ENCODE measurements at regions not wholly inside any gene's neighbourhood (a gene's known extent, or its start where the extent isn't known, plus 50 kb on each side); places are given as distances from the start of the nearest gene placed in this dataset.
"Not testable (repeated sequence)": the region's sequence is repeated elsewhere in the genome, so short reads cannot be mapped to it uniquely, and the experiment has no call there.

DNA sequence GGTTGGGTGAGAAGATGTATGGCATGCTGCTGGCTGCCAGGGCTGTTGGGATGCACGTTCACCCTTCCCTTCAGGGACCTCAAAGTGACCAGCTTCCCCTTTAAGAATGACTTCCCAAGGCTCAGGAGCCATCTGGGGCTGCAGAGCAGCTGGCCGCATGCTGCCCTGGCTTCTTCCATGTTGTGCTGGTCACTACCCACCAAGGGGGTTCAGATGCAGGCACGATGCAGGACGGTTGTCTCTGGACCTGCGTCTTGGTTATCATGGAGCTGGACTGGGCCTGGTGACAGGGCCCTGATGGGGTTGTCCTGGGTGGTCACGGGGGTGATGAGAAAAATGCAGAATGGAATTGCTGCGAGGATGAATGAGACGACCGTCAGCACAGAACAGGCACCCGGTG, 297.8 kb downstream of the POTED start:
- DNase-seq = not testable (repeated sequence)

DNA sequence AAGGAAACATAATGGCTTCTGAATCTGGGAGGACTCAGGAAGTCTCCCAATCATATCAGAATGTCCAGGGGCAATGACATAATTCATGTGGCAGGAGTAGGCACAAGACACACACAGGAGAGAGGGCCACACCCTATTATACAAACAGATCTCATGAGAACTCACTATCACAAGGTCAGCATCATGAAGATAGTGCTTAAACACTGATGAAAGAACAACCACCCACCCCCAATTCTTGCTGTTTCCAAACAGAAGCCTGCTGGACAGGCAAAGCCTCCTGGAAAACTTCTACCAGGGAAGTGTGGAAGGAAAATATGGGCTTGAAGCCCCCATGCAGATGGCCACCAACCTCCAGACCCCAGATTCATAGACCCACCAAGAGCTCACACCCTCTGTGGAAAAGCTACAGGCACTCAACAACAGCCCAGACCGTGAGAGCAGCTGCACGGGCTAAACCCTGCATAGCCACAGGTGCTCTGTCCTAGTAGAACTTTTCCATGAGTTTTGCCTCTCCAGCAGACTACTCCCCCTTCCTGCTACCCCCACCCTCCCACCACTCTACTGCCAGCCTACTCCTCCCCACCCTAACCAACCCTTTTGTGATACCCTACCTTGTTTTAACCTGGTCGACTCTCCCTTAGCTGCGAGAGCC, 287.1 kb downstream of the POTED start:
- DNase-seq = not testable (repeated sequence)

DNA sequence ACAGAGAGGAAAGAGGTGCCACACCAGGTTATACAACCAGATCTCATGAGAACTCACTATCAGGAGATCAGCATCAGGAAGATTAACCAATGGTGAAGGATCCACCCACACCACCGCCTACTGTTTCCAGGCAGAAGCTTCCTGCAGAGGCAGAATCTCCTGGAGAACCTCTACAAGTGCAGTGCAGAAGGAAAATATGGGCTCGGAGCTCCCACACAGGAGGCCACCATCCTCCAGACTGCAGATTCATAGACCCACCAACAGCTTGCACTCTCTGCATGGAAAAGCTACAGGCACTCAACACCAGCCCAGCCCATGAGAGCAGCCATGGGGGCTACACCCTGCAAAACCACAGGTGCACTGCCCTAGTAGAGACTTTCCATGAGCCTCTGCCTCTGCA, 284.0 kb downstream of the POTED start:
- not testable (repeated sequence) for DNase-seq

DNA sequence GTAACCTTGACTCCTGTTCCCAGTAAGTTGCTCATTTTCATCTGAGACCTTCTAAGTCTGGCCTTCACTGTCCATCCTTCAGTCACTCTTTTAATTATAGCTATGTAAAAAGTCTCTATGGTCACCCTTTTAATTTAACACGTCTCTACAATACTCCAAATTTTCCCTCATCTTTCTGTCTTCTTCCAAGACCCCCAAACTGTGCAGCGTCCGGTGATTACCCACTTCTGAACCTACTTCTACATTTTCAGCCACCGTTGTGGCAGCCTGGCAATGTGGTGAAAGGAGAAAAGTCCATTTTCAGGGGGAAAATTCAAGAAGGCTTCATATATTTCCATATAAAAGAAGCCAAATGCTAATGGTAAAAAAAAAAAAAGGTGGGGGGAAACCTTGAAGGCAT, 283.4 kb downstream of the POTED start:
- DNase-seq = not testable (repeated sequence)

DNA sequence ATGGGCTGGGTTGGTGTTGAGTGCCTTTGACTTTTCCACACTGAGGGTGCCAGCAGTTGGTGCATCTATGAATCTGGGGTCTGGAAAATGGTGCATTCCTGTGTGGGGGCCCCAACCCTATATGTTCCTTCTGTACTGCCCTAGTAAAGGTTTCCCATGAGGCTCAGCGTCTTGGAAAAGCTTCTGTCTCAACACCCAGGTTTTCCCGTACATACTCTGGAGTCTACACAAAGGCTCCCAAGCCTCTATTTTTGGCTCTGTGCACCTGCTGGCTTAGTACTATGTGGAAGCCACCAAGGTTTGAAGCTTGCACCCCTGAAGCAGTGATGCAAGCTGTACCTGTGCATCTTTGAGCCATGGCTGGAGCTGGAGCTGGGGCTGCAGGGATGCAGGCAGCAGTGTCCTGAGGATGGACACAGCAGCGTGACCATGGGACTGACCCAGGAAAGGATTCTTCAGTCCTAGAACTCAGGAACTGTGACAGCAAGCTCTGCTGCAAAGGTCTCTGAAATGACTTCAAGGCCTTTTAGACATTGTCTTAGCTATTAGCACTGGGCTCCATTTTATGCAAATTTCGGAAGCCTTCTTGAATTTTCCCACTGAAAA, 282.7 kb downstream of the POTED start:
- not testable (repeated sequence) for DNase-seq

DNA sequence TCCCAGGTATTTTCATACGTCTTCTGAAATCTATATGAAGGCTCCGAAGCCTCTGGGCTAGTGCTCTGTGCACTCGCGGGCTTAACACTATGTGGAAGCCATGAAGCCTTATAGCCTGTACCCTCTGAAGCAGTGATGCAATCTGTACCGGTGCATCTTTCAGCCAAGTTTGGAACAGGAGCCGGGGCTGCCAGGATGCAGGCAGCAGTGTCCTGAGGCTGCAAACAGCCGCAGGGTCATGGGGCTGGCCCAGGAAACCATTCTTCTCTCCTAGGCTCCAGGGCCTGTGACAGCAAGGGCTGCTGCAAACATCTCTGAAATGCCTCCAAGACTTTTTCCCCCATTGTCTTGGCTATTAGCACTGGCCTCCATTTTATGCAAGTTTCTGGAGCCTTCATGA, 279.6 kb downstream of the POTED start:
- not testable (repeated sequence) for DNase-seq

DNA sequence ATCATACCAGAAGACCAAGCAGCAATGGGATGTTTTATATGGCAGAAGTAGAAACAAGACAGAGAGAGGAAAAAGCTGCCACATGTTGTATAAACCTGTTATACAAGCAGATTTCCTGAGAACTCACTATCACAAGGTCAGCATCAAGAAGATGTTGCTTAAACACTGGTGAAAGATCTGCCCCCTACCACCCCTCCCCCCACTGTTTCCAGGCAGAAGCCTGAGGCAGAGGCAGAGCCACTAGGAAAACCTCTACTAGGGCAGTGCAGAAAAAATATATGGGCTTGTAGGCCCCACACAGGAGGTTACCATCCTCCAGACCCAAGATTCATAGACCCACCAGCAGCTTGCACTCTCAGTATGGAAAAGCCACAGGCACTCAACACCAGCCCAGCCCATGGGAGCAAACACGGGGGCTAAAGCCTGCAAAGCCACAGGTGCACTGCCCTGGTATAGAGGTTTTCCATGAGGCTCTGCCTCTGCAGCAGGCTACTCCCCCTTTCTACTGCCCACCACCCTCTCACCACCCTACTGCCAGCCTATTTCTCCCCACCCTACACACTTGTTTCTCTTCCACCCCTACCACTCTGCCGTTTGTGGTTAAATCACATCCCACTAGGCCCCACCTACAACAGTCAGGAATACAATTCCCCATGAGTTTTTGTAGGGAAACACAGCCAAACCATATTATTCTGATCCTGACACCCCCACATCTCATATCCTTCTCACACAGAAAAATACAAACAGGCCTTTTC, 274.2 kb downstream of the POTED start:
- not testable (repeated sequence) for DNase-seq

DNA sequence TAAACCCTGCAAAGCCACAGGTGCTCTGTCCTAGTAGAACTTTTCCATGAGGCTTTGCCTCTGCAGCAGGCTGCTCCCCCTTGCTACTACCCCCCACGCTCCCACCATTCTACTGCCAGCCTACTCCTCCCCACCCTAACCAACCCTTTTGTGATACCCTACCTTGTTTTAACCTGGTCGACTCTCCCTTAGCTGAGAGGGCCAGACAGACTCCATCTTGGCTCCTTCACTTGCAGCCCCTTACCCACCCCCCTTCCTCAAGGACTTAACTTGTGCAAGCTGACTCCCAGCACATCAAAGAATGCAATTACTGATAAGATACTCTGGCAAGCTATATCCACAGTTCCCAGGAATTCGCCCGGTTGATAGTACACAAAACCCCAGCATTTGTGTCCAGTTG, 267.9 kb downstream of the POTED start:
- not testable (repeated sequence) for DNase-seq

DNA sequence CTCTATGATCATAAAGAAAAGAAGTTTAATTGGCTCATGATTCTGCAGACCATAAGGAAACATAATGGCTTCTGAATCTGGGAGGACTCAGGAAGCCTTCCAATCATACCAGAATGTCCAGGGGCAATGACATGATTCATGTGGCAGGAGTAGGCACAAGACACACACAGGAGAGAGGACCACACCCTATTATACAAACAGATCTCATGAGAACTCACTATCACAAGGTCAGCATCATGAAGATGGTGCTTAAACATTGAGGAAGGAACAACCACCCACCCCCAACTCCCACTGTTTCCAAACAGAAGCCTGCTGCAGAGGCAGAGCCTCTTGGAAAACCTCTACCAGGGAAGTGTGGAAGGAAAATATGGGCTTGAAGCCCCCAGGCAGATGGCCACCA, 267.4 kb downstream of the POTED start:
- DNase-seq = not testable (repeated sequence)

DNA sequence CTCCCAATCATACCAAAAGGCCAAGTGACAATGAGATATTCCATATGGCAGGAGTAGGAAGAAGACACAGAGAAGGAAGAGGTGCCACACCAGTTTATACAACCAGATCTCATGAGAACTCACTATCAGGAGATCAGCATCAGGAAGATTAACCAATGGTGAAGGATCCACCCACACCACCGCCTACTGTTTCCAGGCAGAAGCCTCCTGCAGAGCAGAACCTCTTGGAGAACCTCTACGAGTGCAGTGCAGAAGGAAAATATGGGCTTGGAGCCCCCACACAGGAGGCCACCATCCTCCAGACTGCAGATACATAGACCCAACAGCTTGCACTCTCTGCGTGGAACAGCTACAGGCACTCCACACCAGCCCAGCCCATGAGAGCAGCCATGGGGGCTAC, 264.4 kb downstream of the POTED start:
- DNase-seq = not testable (repeated sequence)

DNA sequence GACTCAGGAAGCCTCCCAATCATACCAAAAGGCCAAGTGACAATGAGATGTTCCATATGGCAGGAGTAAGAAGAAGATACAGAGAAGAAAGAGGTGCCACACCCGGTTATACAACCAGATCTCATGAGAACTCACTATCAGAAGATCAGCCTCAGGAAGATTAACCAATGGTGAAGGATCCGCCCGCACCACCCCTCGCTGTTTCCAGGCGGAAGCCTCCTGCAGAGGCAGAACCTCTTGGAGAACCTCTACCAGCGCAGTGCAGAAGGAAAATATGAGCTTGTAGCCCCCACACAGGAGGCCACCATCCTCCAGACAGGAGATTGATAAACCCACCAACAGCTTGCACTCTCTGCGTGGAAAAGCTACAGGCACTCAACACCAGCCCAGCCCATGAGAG, 245.1 kb downstream of the POTED start:
- no peak for DNase-seq

DNA sequence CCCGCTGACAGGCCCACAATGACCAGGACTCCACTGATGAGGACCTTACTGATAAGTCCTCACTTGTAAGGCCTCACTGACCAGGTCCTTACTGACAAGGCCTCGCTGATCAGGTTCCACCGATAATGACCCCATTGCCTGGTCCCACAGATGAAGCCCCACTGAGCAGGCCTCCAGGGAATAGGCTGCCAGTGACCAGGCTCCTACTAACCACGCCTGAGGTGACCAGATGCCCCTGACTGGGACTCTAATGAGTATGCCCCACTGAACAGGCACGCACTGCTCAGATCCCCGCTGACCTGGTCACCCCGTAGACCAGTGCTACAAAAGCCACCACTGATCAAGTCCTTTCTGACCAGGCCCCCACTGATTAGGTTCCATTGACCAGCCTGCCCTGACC, 241.2 kb downstream of the POTED start:
- DNase-seq = not testable (repeated sequence)

DNA sequence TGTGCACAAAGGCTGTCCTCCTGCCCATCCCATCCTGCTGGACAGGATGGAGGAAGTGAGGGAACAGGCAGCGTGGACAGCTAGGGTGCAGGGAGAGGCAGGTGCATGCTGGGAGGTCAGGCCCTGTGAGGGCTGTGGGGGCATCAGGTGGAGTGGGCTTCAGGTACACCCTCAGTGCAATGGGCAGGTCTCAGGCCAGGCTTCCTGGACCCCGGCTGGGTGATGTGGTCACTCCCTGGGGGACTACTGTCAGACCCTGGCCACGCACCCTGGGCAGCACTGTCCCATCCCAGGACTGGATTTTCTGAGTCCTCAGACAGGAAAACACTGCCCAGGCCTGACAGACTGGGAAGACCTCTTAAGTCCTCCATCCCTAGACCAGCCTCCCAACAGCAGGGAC, 239.9 kb downstream of the POTED start:
- not testable (repeated sequence) for DNase-seq

DNA sequence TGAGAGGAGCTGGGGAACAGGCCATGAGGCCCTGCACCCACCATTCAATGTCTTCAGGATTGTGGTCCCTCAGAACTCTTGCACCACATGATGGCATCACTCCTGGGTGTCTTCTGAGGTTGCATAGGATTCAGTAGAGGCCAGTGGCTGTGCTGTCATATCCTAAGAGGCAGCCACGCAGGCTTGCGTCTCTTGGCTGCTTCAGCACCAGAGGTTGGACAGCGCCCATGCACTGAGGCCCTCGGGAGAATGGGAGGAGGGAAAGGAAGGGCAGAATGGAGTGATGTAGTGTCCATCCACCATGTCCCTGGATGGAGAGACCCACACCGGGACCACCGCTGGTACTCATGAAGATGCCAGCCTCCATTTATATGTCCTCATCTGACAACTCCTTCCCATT, 237.1 kb downstream of the POTED start:
- not testable (repeated sequence) for DNase-seq

DNA sequence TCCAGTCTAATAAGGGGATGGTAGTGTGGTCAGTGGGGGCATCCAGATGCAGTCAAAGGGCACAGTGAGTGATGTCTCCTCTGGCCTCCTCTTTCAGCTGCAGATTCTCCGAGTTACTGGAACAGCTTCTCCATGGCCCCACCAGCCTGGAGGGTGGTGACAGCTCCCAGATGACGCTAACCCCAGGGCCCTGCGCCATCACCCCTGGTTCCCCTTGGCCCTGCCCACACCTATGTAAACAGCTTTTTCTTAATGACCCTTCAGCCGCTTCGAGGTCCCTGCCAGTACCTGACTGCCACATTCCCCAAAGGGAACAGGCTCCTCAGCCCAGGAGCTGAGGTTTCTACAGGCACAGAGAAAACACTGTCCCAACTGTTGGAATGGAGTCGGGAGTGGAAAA, 235.0 kb downstream of the POTED start:
- DNase-seq = not testable (repeated sequence)

DNA sequence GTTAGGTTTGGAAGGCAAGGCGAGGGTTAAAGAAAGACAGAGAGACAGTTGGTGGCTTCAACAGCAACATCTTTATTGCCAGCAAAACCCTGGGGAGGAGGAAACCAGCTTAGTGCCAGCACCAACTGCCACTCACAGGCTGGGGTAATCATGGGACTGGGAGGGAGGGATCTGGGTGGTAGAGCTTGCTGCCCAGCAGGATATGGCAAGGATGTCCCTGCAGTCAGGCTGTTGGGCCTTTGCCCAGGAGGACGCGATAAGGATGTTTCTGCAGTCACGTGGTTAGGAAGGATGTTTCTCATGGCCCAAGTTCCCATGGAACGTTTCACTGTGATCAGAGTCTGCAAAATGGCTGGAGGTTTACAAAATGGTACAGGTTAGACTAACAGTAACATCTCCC, 233.5 kb downstream of the POTED start:
- not testable (repeated sequence) for DNase-seq

DNA sequence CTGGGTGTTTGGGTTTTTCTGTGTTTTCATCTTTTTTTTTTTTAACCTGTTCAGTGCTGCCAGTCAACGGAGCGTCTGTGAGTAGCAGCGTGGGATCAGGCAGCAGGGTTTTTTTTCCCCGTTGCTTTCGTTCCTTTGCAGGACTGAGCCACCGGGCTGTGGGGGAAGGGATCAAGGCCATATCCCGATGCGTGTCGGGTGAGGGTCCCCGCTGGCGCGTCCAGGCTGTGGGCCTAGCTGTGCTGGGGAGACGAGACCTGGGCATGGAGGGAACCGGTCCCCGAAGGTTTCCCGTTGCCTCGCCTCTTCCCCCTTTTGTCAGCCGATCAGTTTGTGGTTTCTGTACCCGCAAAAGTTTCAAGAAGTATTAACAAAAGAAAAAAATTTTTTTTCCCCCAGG, 218.1 kb downstream of the POTED start:
- not testable (repeated sequence) for DNase-seq

DNA sequence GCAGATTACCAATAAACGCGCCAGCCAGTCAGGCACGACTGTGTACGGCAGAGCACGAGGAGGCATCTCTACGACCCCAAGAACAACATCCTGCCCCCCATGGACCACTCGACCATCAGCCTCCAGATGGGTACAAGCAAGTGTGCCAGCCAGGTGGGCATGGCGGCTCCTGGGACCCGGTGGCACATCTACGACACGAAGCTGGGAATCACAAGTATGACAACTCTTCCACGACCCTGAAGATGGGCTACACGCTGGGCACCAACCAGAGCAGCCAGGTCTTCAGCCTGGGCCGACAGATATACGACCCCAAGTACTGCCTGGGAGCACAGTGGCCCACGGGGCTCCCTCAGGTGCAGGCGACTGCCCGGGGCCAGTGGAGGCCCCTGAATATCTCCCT, 217.6 kb downstream of the POTED start:
- DNase-seq = no peak

DNA sequence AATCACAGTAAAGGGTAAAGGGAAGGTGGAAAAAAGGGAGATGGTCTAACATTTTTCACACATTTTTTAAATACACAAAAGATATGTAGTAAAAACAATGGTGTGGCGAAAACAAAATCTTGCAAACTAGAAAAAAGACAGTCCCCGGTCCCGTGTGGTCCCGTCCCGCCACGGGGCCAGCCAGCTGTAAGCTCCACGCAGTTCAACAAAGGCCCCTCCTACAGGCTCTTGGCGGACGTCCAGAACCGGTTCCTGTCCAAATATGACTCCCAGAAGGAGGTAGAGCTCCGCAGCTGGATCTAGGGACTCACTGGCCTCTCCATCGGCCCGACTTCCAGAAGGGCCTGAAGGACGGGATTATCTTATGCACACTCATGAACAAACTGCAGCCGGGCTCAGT, 216.9 kb downstream of the POTED start:
- not testable (repeated sequence) for DNase-seq

DNA sequence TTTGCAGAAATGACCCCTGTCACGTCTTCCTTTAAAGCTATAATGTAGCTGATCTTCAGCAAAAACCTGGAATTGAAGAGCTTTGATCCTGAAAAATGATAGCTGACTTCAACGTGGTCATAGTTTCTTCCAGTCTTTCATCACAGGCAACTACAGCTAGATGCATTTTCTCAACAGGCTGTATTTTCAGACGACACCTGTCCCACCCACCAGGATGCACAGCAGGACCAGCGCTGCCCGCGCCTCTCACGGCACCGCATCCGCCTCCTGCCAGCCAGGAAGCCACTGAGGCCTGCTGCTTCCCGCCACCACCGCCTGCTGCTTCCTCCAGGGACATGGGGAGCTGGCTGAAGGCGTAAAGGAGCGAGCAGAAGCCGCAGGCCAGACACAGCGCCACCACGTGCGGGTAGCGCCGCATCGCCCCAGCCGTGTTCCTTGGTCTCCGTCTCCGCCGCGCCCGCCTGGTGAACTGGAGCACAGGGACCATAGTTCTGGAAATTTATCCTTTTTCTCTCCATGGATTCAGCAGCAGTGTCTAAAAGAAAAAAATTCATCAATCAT, 215.7 kb downstream of the POTED start:
- not testable (repeated sequence) for DNase-seq

DNA sequence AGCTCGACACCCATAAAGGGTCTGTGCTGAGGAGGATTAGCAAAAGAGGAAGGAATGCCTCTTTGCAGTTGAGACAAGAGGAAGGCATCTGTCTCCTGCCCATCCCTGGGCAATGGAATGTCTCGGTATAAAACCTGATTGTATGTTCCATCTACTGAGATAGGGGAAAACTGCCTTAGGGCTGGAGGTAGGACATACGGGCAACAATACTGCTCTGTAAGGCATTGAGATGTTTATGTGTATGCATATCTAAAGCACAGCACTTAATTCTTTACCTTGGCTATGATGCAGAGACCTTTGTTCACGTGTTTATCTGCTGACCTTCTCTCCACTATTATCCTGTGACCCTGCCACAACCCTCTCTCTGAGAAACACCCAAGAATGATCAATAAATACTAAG, 210.7 kb downstream of the POTED start:
- not testable (repeated sequence) for DNase-seq

DNA sequence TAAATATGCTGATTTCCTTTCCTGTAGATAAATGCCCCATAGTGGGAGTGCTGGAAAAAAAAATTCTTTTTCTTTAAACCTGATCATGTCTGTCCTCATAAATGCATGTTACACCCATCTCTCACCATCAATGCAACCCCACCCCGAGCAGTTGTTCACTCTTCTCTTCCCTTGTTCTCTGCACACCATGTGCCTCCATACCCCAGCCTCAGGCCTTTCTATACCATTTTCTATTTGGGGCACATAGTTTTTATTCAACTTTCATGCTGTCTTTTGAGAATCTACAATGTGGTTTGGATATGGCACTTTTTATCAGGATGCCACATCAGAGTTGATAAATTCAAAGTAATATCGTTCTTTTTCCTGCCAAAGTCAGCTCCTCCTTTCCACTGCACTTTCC, 202.6 kb downstream of the POTED start:
- not testable (repeated sequence) for DNase-seq

DNA sequence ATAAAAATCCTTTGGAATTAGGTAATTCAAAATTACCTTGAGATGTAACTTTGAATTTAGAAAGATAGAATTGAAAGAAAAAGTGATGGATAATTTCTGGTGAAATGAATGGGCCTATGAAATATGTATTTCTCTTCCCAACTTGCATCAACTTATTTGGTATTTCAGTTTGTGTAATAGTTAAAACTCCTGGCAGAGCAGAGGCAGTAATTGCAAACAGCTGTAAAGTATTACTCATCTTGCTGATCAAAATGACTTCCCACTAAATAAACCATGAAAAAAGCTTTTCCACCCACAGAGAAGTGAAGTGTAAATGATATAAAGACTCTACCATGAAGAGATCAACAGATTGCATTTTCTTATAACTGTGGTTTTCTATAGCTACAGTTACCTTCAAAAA, 201.0 kb downstream of the POTED start:
- not testable (repeated sequence) for DNase-seq

Data from fibroblast of skin of back (primary cell).